SK-N-SH treated with all-trans-retinoic acid at 6 μM for 48 hours (cell line): ENCODE measurements at regions not wholly inside any gene's neighbourhood (a gene's known extent, or its start where the extent isn't known, plus 50 kb on each side); places are given as distances from the start of the nearest gene placed in this dataset.

ENCODE experiments used
- ATAC-seq: fragments of 200-7000 bp; cut with Tn5 transposase; 3 replicates; pipeline ENCODE4 v1.9.1; 2020; ENCODE audit warnings: mild to moderate bottlenecking, moderate library complexity
- ARNTL ChIP-seq: fragments of 450-650 bp; formaldehyde crosslinking; IDR thresholded peaks from 2 replicates; pipeline ENCODE4 v1.5.0; 2020; ENCODE audit warnings: low read depth, mild to moderate bottlenecking, moderate library complexity, borderline replicate concordance
- BACH2 ChIP-seq: fragments of 250-450 bp; sonication (Bioruptor Pico); IDR thresholded peaks from 2 replicates; pipeline ENCODE4 v1.9.0; 2021; ENCODE audit warnings: mild to moderate bottlenecking, borderline replicate concordance
- CREB5 ChIP-seq: fragments of 250-450 bp; sonication (Bioruptor Pico); IDR thresholded peaks from 2 replicates; pipeline ENCODE4 v1.5.1; 2020; ENCODE audit warnings: low read depth, mild to moderate bottlenecking, moderate library complexity
- CSDC2 ChIP-seq: fragments of 250-450 bp; sonication (Bioruptor Pico); IDR thresholded peaks from 2 replicates; pipeline ENCODE4 v1.5.0; 2020; ENCODE audit warnings: mild to moderate bottlenecking, moderate library complexity
- CSRNP3 ChIP-seq: fragments of 250-450 bp; sonication (Bioruptor Pico); IDR thresholded peaks from 2 replicates; pipeline ENCODE4 v1.5.1; 2021; ENCODE audit warnings: mild to moderate bottlenecking, moderate library complexity
- ESRRG ChIP-seq: fragments of 250-450 bp; sonication (Bioruptor Pico); IDR thresholded peaks from 2 replicates; pipeline ENCODE4 v1.6.1; 2021; ENCODE audit warnings: mild to moderate bottlenecking
- GLIS3 ChIP-seq: fragments of 250-450 bp; sonication (Bioruptor Pico); IDR thresholded peaks from 2 replicates; pipeline ENCODE4 v1.5.0; 2020; ENCODE audit warnings: mild to moderate bottlenecking, moderate library complexity
- ISL1 ChIP-seq: fragments of 250-450 bp; sonication (Bioruptor Pico); IDR thresholded peaks from 2 replicates; pipeline ENCODE4 v2.1.2; 2022; ENCODE audit warnings: mild to moderate bottlenecking, moderate library complexity
- PATZ1 ChIP-seq: fragments of 250-450 bp; sonication (Bioruptor Pico); IDR thresholded peaks from 2 replicates; pipeline ENCODE4 v1.8.0; 2020; ENCODE audit warnings: mild to moderate bottlenecking, moderate library complexity, borderline replicate concordance
- PPARA ChIP-seq: fragments of 250-450 bp; sonication (Bioruptor Pico); IDR thresholded peaks from 2 replicates; pipeline ENCODE4 v1.5.0; 2020; ENCODE audit warnings: mild to moderate bottlenecking, borderline replicate concordance
- SNAI2 ChIP-seq: fragments of 250-450 bp; sonication (Bioruptor Pico); IDR thresholded peaks from 2 replicates; pipeline ENCODE4 v1.5.0; 2020; ENCODE audit warnings: mild to moderate bottlenecking, moderate library complexity
- TSHZ2 ChIP-seq: fragments of 250-450 bp; sonication (Bioruptor Pico); IDR thresholded peaks from 2 replicates; pipeline ENCODE4 v1.5.0; 2020; ENCODE audit warnings: mild to moderate bottlenecking, moderate library complexity
- ZC3H10 ChIP-seq: fragments of 250-450 bp; sonication (Bioruptor Pico); IDR thresholded peaks from 2 replicates; pipeline ENCODE4 v1.5.1; 2021; ENCODE audit warnings: mild to moderate bottlenecking, moderate library complexity
- ZFP30 ChIP-seq: fragments of 450-650 bp; formaldehyde crosslinking; IDR thresholded peaks from 2 replicates; pipeline ENCODE4 v1.5.0; 2022; ENCODE audit warnings: mild to moderate bottlenecking, moderate library complexity
- ZNF565 ChIP-seq: fragments of 450-650 bp; formaldehyde crosslinking; conservative IDR thresholded peaks from 2 replicates; pipeline ENCODE4 v1.5.0; 2020; ENCODE audit warnings: low read depth, mild to moderate bottlenecking, moderate library complexity
- ZNF70 ChIP-seq: fragments of 450-650 bp; formaldehyde crosslinking; IDR thresholded peaks from 2 replicates; pipeline ENCODE4 v1.5.0; 2020; ENCODE audit warnings: mild to moderate bottlenecking, moderate library complexity
- ZNF8 ChIP-seq: fragments of 450-650 bp; formaldehyde crosslinking; IDR thresholded peaks from 2 replicates; pipeline ENCODE4 v1.5.0; 2020; ENCODE audit warnings: mild to moderate bottlenecking, moderate library complexity

GRCh38 chr4:162285753-162286152, 122.0 kb upstream of the FSTL5 start:
- TF ChIP-seq ARNTL (no peak), ZNF70 (no peak), ESRRG (CRISPR knock-in tag) (no peak), PPARA (CRISPR knock-in tag) (no peak), SNAI2 (no peak), ISL1 (CRISPR knock-in tag) (no peak), GLIS3 (no peak), CSRNP3 (CRISPR knock-in tag) (no peak), BACH2 (CRISPR knock-in tag) (no peak), TSHZ2 (CRISPR knock-in tag) (no peak), PATZ1 (CRISPR knock-in tag) (no peak)
- no peak for ATAC-seq

GRCh38 chr4:162282684-162283083, 118.9 kb upstream of the FSTL5 start:
- ATAC-seq: no peak
- TF ChIP-seq PATZ1 (CRISPR knock-in tag): no peak
- TF ChIP-seq CSDC2: no peak
- no peak for TF ChIP-seq ESRRG (CRISPR knock-in tag)
- TF ChIP-seq ISL1 (CRISPR knock-in tag): no peak
- no peak for TF ChIP-seq ZC3H10 (CRISPR knock-in tag)
- no peak for TF ChIP-seq TSHZ2 (CRISPR knock-in tag)
- TF ChIP-seq CSRNP3 (CRISPR knock-in tag): no peak
- TF ChIP-seq CREB5 (CRISPR knock-in tag): no peak
- TF ChIP-seq ZFP30: no peak
- TF ChIP-seq ZNF565 (CRISPR knock-in tag): no peak
- TF ChIP-seq ZNF8 (CRISPR knock-in tag): no peak
